ENCODE measurements at regions not wholly inside any gene's neighbourhood (a gene's known extent, or its start where the extent isn't known, plus 50 kb on each side); places are given as distances from the start of the nearest gene placed in this dataset.

GRCh38 chr14:61145903-61146481, 135.1 kb downstream of the TMEM30B start:
- TF ChIP-seq, protein P1, sequence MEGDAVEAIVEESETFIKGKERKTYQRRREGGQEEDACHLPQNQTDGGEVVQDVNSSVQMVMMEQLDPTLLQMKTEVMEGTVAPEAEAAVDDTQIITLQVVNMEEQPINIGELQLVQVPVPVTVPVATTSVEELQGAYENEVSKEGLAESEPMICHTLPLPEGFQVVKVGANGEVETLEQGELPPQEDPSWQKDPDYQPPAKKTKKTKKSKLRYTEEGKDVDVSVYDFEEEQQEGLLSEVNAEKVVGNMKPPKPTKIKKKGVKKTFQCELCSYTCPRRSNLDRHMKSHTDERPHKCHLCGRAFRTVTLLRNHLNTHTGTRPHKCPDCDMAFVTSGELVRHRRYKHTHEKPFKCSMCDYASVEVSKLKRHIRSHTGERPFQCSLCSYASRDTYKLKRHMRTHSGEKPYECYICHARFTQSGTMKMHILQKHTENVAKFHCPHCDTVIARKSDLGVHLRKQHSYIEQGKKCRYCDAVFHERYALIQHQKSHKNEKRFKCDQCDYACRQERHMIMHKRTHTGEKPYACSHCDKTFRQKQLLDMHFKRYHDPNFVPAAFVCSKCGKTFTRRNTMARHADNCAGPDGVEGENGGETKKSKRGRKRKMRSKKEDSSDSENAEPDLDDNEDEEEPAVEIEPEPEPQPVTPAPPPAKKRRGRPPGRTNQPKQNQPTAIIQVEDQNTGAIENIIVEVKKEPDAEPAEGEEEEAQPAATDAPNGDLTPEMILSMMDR (IDR thresholded peaks at IDR 0.05): no peak
- TF ChIP-seq POLR2A (IDR thresholded peaks at IDR 0.05) (no peak), EP300 (IDR thresholded peaks at IDR 0.05) (no peak)

All from upper lobe of left lung (tissue), 4 donors.